GM18511 (cell line): ENCODE measurements at regions not wholly inside any gene's neighbourhood (a gene's known extent, or its start where the extent isn't known, plus 50 kb on each side); places are given as distances from the start of the nearest gene placed in this dataset.
"Not testable (repeated sequence)": the region's sequence is repeated elsewhere in the genome, so short reads cannot be mapped to it uniquely, and the experiment has no call there.

ENCODE experiments used
- ATAC-seq: cut with Tn5 transposase; IDR thresholded peaks from one replicate; pipeline ENCODE4 v1.9.1; 2021; ENCODE audit warnings: mild to moderate bottlenecking, moderate library complexity; ENCODE audit not compliant: unreplicated experiment

DNA sequence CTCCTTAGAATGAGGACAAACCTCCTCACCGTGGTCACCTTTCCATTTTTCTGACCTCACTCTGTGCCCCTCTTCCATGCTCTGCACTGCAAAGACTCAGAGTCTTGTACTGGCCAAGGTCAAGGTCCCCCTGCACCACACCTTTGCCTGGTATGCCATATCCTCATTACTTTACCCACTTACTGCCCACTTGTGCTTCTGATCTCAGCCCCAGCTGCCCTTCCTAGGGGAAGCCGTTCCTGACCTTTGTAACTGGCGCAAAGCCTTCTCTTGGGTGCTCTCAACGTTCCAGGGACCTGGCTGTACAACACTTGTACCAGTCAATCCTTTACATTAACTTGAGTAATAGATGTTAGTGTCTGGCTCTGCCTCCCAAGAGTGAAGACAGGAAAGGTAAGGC, 256.0 kb downstream of the SV2B start:
- no peak for ATAC-seq

DNA sequence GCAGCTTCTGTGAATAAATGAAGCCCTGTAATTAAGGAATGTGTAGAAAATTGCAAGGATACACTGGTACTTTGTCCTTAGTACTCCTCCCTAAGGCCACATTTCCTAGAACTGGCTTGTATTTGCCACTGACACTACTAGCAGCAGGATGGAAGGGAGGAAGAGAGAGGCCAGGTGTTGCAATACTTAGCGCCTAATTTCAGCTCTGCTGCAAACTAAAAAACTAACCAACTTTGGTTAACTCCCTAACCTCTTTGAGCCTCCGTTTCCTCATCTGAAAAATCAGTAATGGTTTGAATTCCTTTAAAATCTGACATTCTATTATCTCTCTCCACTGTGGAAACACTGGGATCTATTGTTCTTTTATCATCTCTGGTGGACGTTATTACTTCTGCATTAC, 257.0 kb downstream of the SV2B start:
- no peak for ATAC-seq

GRCh38 chr15:91357486-91357885, 257.4 kb downstream of the SV2B start:
- no peak for ATAC-seq

- no peak for ATAC-seq
Observed at GRCh38 chr15:91358405-91358804, 258.3 kb downstream of the SV2B start.

GRCh38 chr15:91361696-91362095, 261.6 kb downstream of the SV2B start:
- ATAC-seq: not testable (repeated sequence)

DNA sequence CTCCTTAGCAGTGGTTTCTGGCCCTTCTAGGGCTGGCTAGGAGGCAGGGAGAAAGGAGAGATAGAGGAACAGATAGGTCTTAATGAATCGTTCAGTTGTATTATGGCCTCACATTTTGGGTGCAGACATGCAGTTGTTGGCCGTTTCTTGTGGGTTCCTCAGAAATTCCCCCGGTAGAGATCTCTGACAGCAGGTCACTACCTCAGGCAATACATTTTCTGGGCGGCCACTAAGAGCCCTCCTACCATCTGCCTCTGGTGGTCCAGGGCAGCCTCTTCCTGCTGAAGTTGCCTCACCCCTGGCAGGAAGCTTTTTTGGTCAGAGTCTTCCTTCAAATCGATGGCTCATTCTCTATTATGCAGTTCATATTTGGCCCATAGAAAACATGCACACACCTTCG, 266.1 kb downstream of the SV2B start:
- ATAC-seq: no peak

GRCh38 chr15:91368611-91369010, 268.6 kb downstream of the SV2B start:
- no peak for ATAC-seq

DNA sequence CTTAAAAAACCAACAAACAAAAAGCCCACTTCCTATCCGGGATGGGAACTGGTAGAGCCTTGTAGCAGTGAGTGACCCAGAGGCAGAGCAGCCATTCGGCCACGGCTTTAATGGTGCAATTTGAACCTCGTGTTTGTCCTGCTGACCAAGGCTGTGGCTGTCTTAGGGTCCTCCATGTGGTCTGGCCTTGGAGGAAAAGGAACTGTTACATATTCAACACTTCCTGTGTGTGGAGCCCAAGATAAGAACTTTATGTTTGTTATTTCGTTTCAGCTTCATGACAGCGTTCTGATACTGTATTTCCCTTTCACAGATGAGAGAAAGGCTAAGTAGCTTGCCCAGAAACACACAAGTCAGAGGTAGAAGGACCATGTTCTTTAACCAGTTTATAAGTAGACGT, 269.8 kb downstream of the SV2B start:
- ATAC-seq: no peak

DNA sequence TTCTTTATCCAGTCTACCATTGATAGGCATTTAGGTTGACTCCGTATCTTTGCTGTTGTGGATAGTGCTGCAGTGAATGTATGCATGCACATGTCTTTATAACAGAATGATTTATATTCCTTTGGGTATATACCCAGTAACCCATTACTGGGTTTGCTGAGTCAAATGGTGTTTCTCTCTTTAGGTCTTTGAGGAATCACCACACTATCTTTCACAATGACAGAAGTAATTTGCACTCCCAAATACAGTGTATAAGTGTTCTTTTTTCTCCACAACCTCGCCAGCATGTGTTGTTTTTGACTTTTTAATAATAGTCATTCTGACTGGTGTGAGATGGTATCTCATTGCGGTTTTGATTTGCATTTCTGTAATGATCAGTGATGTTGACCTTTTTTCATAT, 271.3 kb downstream of the SV2B start:
- ATAC-seq: not testable (repeated sequence)

GRCh38 chr15:91374336-91374735, 274.3 kb downstream of the SV2B start:
- no peak for ATAC-seq

DNA sequence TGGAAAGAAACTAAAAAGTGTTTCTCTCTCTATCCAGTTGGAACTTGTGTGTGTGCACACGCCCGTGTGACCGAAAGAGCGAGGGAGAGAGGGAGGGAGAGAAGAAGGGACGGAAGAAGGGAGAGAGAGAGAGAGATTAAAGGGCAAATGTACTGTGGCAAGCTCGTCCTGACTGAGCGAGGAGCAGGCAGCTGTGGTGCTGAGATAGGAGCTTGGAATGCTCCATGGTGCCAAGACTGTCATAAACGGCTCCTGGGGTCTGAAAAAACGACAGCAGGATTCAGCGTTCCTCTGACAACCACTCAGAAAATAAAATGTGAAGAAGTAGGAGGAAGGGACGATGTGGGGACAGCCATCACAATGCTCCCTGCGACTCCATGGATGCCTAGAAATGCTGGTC, 276.0 kb downstream of the SV2B start:
- no peak for ATAC-seq

- ATAC-seq: no peak
Observed at GRCh38 chr15:91380114-91380513, 280.1 kb downstream of the SV2B start.

DNA sequence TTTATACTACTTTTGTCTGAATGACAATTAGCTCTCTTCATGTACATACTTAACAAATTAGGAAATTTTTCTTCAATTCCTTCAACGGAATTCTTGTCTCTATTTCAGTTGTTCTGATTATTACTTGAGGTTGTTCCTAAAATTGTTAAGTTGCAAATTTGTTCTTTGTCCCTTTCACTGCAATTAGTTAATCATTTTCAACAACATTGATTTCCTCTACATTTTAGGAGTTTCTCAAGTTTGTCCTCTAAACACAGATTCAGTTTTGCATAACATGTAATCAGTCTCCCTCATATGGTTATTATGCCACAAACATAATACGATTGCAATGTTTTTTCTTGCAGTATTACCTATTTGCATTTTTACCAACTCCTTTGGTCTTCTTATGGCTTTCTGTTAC, 283.5 kb downstream of the SV2B start:
- ATAC-seq: no peak

DNA sequence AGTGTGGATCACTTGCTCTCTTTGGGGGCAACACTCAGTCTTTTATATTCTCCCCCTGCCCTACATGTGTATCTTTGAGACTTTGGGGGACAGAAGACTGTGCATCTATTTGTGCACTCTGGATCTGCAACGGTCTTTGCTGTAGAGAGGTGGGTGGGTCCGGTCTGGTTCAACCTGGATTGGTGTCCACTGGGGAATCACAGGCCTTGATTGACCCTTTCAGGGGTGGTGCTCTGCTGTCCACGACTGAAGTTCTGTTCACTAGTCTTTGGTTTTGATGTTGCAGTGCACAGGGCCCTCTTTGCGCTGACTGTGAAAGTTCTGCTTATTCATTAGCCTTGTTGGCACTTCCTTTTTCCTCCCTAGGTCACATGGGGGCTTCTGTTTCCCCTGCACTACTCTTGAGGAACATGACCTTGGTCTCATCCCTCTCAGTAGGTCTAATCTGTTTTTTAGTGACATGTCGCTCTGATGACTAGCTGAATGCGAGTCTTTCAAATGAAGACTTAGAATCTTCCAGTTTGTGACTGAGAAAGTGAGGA, 284.2 kb downstream of the SV2B start:
- no peak for ATAC-seq

DNA sequence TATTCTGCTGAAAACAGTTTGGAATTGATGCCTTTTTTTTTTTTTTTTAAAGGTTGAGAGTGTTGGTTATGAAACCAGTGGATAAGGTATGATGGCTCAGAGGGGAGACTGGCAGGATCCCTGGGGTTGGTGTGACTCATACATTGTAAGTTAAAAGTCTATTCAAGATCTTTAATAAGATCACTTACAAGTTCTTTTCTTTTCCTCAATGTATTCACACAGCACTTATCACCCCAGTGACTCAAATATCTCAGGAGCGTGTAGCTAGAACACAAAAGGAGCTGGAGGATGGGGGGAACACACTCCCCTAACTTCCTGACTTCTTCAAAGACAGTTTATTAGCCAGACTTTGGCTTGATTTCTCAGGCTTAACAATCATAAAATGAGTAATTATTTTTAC, 285.3 kb downstream of the SV2B start:
- ATAC-seq: no peak

- ATAC-seq: no peak
Observed at GRCh38 chr15:91393186-91393585, 293.1 kb downstream of the SV2B start.

- no peak for ATAC-seq
Observed at GRCh38 chr15:91400481-91400880, 300.4 kb downstream of the SV2B start.

- no peak for ATAC-seq
Observed at GRCh38 chr15:91407269-91407889, 307.3 kb downstream of the SV2B start.

DNA sequence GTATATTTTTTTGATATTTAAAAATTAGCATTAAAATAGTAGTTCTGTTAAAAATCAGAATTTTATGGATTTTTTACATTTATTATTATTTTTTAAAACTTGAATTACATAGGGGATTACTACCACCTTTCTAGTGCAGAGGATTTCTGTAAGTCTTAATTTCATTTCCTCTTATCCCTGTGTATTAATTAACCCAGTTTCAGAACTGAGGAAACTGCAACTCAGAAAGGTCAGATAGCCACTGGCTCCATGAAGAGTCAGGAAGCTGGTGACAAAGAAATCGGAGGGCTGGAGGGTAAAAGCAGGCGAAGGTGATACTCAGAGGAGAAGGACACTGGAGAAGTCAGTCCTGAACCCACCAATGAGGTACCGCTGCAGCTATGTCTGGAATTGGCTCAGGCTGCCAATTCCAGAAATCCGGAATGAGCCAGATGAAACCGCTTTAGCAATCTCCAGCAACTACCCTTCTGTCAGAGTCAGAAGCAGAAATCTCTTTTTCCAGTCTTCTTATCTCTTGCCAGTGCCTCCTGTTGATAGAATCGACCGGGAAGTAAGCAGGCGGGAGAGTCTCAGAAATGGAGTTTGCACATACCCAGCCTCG, 308.5 kb downstream of the SV2B start:
- ATAC-seq: no peak

DNA sequence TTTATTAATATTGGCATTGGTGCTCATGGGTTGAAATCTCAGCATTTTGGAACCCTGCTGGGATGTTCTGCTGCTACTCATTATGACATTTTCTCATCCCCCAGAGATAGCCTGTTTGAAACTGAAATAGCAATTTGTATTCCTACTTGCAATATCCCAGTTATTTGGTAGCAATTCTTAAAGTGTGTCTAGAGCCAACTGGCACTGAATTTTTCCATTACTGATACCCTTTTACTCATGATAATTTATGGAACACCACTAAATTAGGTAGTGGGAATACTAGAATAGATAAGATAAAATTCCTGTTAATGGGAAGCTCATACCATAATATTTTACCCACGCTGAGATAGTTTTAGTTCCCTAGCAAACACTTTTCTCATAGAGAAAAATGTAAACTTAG, 309.3 kb downstream of the SV2B start:
- no peak for ATAC-seq

DNA sequence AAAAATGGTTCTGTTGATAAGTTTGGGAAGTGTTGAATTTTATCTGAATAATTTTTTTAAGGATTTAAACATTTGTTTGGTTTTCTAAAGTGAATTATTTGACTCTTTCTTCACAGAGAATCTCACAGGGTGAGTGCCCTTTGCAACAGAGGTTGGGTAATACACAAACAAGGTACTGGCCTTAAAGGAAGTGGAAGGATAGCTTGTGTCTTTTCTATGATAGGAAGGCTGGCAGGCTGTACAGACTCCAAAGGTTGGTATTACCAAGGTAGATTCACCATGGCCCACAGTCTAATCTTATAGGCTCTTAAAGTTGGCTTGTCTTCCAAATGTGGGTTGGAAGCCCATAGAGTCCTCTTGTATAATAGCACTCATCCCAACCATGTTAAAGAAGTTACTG, 311.5 kb downstream of the SV2B start:
- ATAC-seq: no peak

GRCh38 chr15:91412138-91412928, 312.3 kb downstream of the SV2B start:
- no peak for ATAC-seq
